HCT116 (cell line): ENCODE measurements at regions not wholly inside any gene's neighbourhood (a gene's known extent, or its start where the extent isn't known, plus 50 kb on each side); places are given as distances from the start of the nearest gene placed in this dataset.

ENCODE experiments used
- ATAC-seq: fragments of 200-7000 bp; cut with Tn5 transposase; 2 replicates; pipeline ENCODE4 v1.9.1; 2020; ENCODE audit warnings: mild to moderate bottlenecking, moderate library complexity
- BruUV-seq: library from RNA; stranded (reverse); fragments of 400-500 nt; replicated peaks from 2 replicates; lab custom pipeline; 2021; lab: Mats Ljungman, UMichigan
- CTCF ChIA-PET: fragments of 300-600 bp; sonication (Branson Sonifier 250); formaldehyde crosslinking; loops from one replicate; lab custom pipeline; 2021; ENCODE audit warnings: antibody characterized with exemption; lab: Charles Lee
- POLR2A ChIA-PET: fragments of 300-600, 350-600 bp; sonication (Branson Sonifier 250); formaldehyde crosslinking; loops from one replicate; lab custom pipeline; 2021; ENCODE audit warnings: antibody characterized with exemption; lab: Charles Lee
- RAD21 ChIA-PET, 2 experiments: fragments of 300-600 bp; sonication (Branson Sonifier 250); formaldehyde crosslinking; loops; one replicate each; lab custom pipeline; 2023; ENCODE audit warnings: low total read pairs in 2 of 2; ENCODE audit not compliant: uncharacterized antibody in 2 of 2, unreplicated experiment in 2 of 2, low non-redundant PET in 1 of 2; lab: Charles Lee
- DNase-seq: peaks from one replicate; pipeline ENCODE4 v3.0.0-alpha.2; 2010; ENCODE audit warnings: low read depth, low spot score
- H2AFZ ChIP-seq: fragments of 200-600 bp; shearing (Covaris generic), sonication (generic); 2 replicates; pipeline ENCODE4 v1.6.1; 2017; ENCODE audit warnings: low read depth, mixed run types, mixed read lengths, antibody characterized with exemption, low read length; ENCODE audit not compliant: poor library complexity, severe bottlenecking
- H3K27ac ChIP-seq: 2 replicates; pipeline ENCODE4 v1.5.1; 2012; ENCODE audit warnings: low read depth, low read length
- H3K27me3 ChIP-seq: fragments of 200-600 bp; sonication (generic); 2 replicates; pipeline ENCODE4 v1.6.1; 2016; ENCODE audit warnings: mixed run types, low read length, mixed read lengths; ENCODE audit not compliant: insufficient read depth
- H3K36me3 ChIP-seq, 2 experiments: fragments of 200-500 bp in 1 of 2; fragments of 200-600 bp in 1 of 2; sonication (Bioruptor generic) in 1 of 2; sonication (generic) in 1 of 2; 2 replicates each; pipeline versions ENCODE4 v1.5.1 to v1.6.1; 2014 to 2016; ENCODE audit warnings: low read length in 2 of 2, inconsistent platforms in 1 of 2, mixed read lengths in 1 of 2, mixed run types in 1 of 2; ENCODE audit not compliant: insufficient read depth in 2 of 2, control insufficient read depth in 1 of 2
- H3K4me1 ChIP-seq, 2 experiments: fragments of 200-600 bp in 1 of 2; sonication (generic) in 1 of 2; 2 replicates each; pipeline versions ENCODE4 v1.5.1 to v1.6.1; 2012 to 2017; ENCODE audit warnings: low read length in 2 of 2, inconsistent platforms in 1 of 2, mild to moderate bottlenecking in 1 of 2, mixed read lengths in 1 of 2, mixed run types in 1 of 2, moderate library complexity in 1 of 2; ENCODE audit not compliant: insufficient read depth in 2 of 2, control insufficient read depth in 1 of 2
- H3K4me2 ChIP-seq: fragments of 200-600 bp; sonication (generic); 2 replicates; pipeline ENCODE4 v1.6.1; 2017; ENCODE audit warnings: mixed run types, low read length, mixed read lengths
- H3K4me3 ChIP-seq, 2 experiments: fragments of 200-600 bp in 1 of 2; sonication (generic) in 1 of 2; replicated peaks in 1 of 2; 2 replicates each; pipeline ENCODE4 v1.5.1; 2011 to 2016; ENCODE audit warnings: low read length in 2 of 2, control low read depth in 1 of 2, low read depth in 1 of 2, mild to moderate bottlenecking in 1 of 2, mixed read lengths in 1 of 2, mixed run types in 1 of 2
- H3K79me2 ChIP-seq: fragments of 200-600 bp; sonication (generic); 2 replicates; pipeline ENCODE4 v1.6.1; 2017; ENCODE audit warnings: mild to moderate bottlenecking, mixed run types, low read length, moderate library complexity, mixed read lengths; ENCODE audit not compliant: insufficient read depth
- H3K9ac ChIP-seq: fragments of 200-600 bp; sonication (generic); 2 replicates; pipeline ENCODE4 v1.6.1; 2016; ENCODE audit warnings: low read length, mixed read lengths
- H3K9me2 ChIP-seq: fragments of 200-600 bp; sonication (generic), shearing (Covaris generic); 2 replicates; pipeline ENCODE4 v1.6.1; 2017; ENCODE audit warnings: mixed run types, mild to moderate bottlenecking, moderate library complexity; ENCODE audit not compliant: insufficient read depth
- H3K9me3 ChIP-seq, 2 experiments: fragments of 200-500 bp in 1 of 2; fragments of 200-600 bp in 1 of 2; sonication (Bioruptor generic) in 1 of 2; sonication (generic) in 1 of 2; 2 replicates each; pipeline ENCODE4 v1.6.1; 2014 to 2017; ENCODE audit warnings: low read length in 2 of 2, mixed read lengths in 2 of 2, inconsistent platforms in 1 of 2, low read depth in 1 of 2, mild to moderate bottlenecking in 1 of 2, mixed run types in 1 of 2, moderate library complexity in 1 of 2; ENCODE audit not compliant: control insufficient read depth in 1 of 2, insufficient read depth in 1 of 2
- H4K20me1 ChIP-seq: fragments of 200-600 bp; sonication (generic), shearing (Covaris generic); 2 replicates; pipeline ENCODE4 v1.6.1; 2017; ENCODE audit warnings: mixed run types, mild to moderate bottlenecking, moderate library complexity; ENCODE audit not compliant: insufficient read depth
- EGR1 ChIP-seq: IDR thresholded peaks from 2 replicates; pipeline ENCODE4 v1.6.1; 2012; ENCODE audit warnings: low read depth
- ELF1 ChIP-seq: IDR thresholded peaks from 2 replicates; pipeline ENCODE4 v1.6.1; 2012; ENCODE audit warnings: low read depth, borderline replicate concordance
- EZH2 ChIP-seq: fragments of 200-600 bp; sonication (generic); IDR thresholded peaks from 2 replicates; pipeline ENCODE4 v1.6.1; 2017; ENCODE audit warnings: antibody characterized with exemption, mixed run types
- EZH2phosphoT487 ChIP-seq: fragments of 200-600 bp; IDR thresholded peaks from 2 replicates; pipeline ENCODE4 v1.6.1; 2018; ENCODE audit warnings: antibody characterized with exemption, borderline replicate concordance
- FOSL1 ChIP-seq: IDR thresholded peaks from 2 replicates; pipeline ENCODE4 v1.6.1; 2012; ENCODE audit warnings: low read depth
- POLR2A ChIP-seq: IDR thresholded peaks from 2 replicates; pipeline ENCODE4 v1.7.0; 2011; ENCODE audit warnings: borderline replicate concordance; ENCODE audit not compliant: insufficient read depth, insufficient read length; ENCODE audit errors: extremely low read depth
- POLR2AphosphoS5 ChIP-seq: IDR thresholded peaks from 2 replicates; pipeline ENCODE4 v1.6.1; 2011; ENCODE audit warnings: mild to moderate bottlenecking, low read depth, low read length, moderate library complexity
- RAD21 ChIP-seq: IDR thresholded peaks from 2 replicates; pipeline ENCODE4 v1.6.1; 2012; ENCODE audit warnings: low read depth, mild to moderate bottlenecking
- SP1 ChIP-seq: IDR thresholded peaks from 2 replicates; pipeline ENCODE4 v1.6.1; 2012; ENCODE audit warnings: low read depth
- TCF7L2 ChIP-seq: IDR thresholded peaks from 2 replicates; pipeline ENCODE4 v1.7.0; 2011; ENCODE audit warnings: borderline replicate concordance, inconsistent platforms; ENCODE audit not compliant: insufficient read depth, insufficient read length; ENCODE audit errors: extremely low read depth
- YY1 ChIP-seq: IDR thresholded peaks from 2 replicates; pipeline ENCODE4 v1.6.1; 2011; ENCODE audit warnings: low read length, low read depth, moderate library complexity, mild to moderate bottlenecking; ENCODE audit not compliant: insufficient replicate concordance; ENCODE audit errors: extremely low read depth
- ZNF274 ChIP-seq: fragments of 200-500 bp; sonication (Bioruptor generic); IDR thresholded peaks from 2 replicates; pipeline ENCODE4 v1.6.1; 2014; ENCODE audit warnings: mild to moderate bottlenecking, low read depth, low read length, inconsistent platforms
- intact Hi-C: fragments of 100-400 bp; cut with micrococcal nuclease; formaldehyde crosslinking; loops from 2 replicates; pipeline ENCODE4 v1.10.0; 2022
- TF ChIP-seq, protein P1 (sequence below): IDR thresholded peaks from 2 replicates; pipeline ENCODE4 v1.6.1; 2012; ENCODE audit warnings: low read depth
- TF ChIP-seq, protein P2 (sequence below), 3 experiments: fragments of 200-600 bp in 1 of 3; sonication (generic) in 1 of 3; IDR thresholded peaks in 2 of 3; conservative IDR thresholded peaks in 1 of 3; 2 replicates each; pipeline ENCODE4 v1.5.1; 2012 to 2017; ENCODE audit warnings: low read depth in 2 of 3, low read length in 2 of 3, antibody characterized with exemption in 1 of 3, borderline replicate concordance in 1 of 3, control low read depth in 1 of 3, mild to moderate bottlenecking in 1 of 3, mixed read lengths in 1 of 3, mixed run types in 1 of 3, moderate library complexity in 1 of 3; ENCODE audit not compliant: insufficient read depth in 1 of 3
- TF ChIP-seq, protein P3 (sequence below): IDR thresholded peaks from 2 replicates; pipeline ENCODE4 v1.6.1; 2012

DNA sequence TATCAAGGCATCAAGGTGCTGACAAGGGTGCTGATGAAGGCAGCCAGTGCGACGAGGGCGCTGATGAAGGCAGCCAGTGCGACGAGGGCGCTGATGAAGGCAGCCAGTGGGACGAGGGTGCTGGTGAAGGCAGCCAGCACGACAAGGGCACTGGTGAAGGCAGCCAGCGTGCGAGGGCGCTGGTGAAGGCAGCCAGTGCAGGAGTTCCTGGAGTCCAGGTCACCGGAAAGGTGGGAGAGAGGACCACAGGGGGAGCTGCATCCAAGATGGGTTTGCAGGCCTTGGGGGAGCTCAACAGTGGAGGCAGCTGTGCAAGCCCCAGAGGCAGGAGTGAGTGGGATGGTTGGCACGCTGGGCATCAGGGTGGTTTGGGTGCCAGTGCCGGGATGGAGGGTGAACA, 176.3 kb downstream of the TBXT start:
- ChIA-PET RAD21 (no interaction called here), POLR2A (no interaction called here)

DNA sequence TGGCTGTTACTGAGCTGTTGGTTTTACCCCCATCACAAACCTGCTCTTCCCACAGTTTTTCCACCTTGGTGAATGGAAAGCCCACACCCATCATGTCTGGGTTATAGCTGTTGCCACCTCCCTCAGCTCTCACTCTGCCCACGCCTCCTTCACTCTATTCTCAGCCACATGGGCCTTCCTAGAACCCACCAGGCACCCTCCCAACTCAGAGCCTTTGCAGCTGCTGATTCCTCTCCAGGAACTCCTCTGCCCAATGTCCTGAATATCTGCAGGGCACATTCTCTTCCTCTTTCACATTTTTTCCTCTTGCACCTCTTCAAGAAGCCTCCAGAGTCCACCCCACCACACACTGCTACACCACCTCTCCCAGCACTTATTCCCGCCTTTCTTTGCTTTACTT, 177.4 kb downstream of the TBXT start:
- H3K9me3 ChIP-seq = no peaks in the 10 kb centered on the region
- ATAC-seq (no peak), DNase-seq (no peak)
- ChIA-PET RAD21 (no interaction called here), POLR2A (no interaction called here), CTCF (no interaction called here)
- H3K9me2 ChIP-seq = no peaks in the 10 kb centered on the region
- no peak overlapping the region for H3K27ac ChIP-seq
- H3K4me3 ChIP-seq = no peak overlapping the region
- H3K27me3 ChIP-seq = no peaks in the 10 kb centered on the region
- H3K79me2 ChIP-seq = no peaks in the 10 kb centered on the region
- peaks cover 0 to 3% of the 10 kb centered on the region in 2 experiments; a peak in 1 of 4 replicates for H3K4me1 ChIP-seq
- intact Hi-C loops = no loop called here
- H3K9ac ChIP-seq = no peak overlapping the region
- H3K36me3 ChIP-seq = no peaks in the 10 kb centered on the region
- no peaks in the 10 kb centered on the region for H4K20me1 ChIP-seq
- no peak overlapping the region for H3K4me2 ChIP-seq
- no peak overlapping the region for H2AFZ ChIP-seq
- BruUV-seq = no TSS peak
- TF ChIP-seq, protein P1, sequence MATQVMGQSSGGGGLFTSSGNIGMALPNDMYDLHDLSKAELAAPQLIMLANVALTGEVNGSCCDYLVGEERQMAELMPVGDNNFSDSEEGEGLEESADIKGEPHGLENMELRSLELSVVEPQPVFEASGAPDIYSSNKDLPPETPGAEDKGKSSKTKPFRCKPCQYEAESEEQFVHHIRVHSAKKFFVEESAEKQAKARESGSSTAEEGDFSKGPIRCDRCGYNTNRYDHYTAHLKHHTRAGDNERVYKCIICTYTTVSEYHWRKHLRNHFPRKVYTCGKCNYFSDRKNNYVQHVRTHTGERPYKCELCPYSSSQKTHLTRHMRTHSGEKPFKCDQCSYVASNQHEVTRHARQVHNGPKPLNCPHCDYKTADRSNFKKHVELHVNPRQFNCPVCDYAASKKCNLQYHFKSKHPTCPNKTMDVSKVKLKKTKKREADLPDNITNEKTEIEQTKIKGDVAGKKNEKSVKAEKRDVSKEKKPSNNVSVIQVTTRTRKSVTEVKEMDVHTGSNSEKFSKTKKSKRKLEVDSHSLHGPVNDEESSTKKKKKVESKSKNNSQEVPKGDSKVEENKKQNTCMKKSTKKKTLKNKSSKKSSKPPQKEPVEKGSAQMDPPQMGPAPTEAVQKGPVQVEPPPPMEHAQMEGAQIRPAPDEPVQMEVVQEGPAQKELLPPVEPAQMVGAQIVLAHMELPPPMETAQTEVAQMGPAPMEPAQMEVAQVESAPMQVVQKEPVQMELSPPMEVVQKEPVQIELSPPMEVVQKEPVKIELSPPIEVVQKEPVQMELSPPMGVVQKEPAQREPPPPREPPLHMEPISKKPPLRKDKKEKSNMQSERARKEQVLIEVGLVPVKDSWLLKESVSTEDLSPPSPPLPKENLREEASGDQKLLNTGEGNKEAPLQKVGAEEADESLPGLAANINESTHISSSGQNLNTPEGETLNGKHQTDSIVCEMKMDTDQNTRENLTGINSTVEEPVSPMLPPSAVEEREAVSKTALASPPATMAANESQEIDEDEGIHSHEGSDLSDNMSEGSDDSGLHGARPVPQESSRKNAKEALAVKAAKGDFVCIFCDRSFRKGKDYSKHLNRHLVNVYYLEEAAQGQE = no peak
- TF ChIP-seq SP1 (no peak), ELF1 (no peak), YY1 (no peak), EZH2phosphoT487 (no peak), TCF7L2 (no peak), EZH2 (no peak), ZNF274 (no peak), EGR1 (no peak), POLR2AphosphoS5 (no peak), POLR2A (no peak), RAD21 (no peak)
- TF ChIP-seq, protein P2, sequence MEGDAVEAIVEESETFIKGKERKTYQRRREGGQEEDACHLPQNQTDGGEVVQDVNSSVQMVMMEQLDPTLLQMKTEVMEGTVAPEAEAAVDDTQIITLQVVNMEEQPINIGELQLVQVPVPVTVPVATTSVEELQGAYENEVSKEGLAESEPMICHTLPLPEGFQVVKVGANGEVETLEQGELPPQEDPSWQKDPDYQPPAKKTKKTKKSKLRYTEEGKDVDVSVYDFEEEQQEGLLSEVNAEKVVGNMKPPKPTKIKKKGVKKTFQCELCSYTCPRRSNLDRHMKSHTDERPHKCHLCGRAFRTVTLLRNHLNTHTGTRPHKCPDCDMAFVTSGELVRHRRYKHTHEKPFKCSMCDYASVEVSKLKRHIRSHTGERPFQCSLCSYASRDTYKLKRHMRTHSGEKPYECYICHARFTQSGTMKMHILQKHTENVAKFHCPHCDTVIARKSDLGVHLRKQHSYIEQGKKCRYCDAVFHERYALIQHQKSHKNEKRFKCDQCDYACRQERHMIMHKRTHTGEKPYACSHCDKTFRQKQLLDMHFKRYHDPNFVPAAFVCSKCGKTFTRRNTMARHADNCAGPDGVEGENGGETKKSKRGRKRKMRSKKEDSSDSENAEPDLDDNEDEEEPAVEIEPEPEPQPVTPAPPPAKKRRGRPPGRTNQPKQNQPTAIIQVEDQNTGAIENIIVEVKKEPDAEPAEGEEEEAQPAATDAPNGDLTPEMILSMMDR (IDR thresholded peaks at IDR 0.05 in 2 of 3, conservative IDR thresholded peaks at IDR 0.05 in 1 of 3; ENCODE audit: borderline replicate concordance in 1 of 3, insufficient read depth in 1 of 3, low read depth in 2 of 3, low read length in 2 of 3) = no peak

More for the DNA sequence above, 176.3 kb downstream of the TBXT start:
- no peaks in the 10 kb centered on the region for H3K9me2 ChIP-seq
- TF ChIP-seq FOSL1 (no peak), POLR2A (no peak), YY1 (no peak), EZH2 (no peak), POLR2AphosphoS5 (no peak)
- TF ChIP-seq, protein P3, sequence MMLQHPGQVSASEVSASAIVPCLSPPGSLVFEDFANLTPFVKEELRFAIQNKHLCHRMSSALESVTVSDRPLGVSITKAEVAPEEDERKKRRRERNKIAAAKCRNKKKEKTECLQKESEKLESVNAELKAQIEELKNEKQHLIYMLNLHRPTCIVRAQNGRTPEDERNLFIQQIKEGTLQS = no peak
- ATAC-seq = no peak
- H3K4me2 ChIP-seq = no peak overlapping the region
- no peaks in the 10 kb centered on the region for H3K79me2 ChIP-seq
- no peak overlapping the region for H3K27ac ChIP-seq
- no TSS peak for BruUV-seq
- CTCF ChIA-PET = no interaction called here
- H3K4me3 ChIP-seq = no peak overlapping the region
- no peak overlapping the region for H3K9ac ChIP-seq
- intact Hi-C loops = no loop called here
- no peaks in the 10 kb centered on the region for H3K36me3 ChIP-seq
- no peaks in the 10 kb centered on the region for H4K20me1 ChIP-seq
- H2AFZ ChIP-seq = no peak overlapping the region
- H3K9me3 ChIP-seq = no peaks in the 10 kb centered on the region
- H3K4me1 ChIP-seq = peaks cover 0 to 3% of the 10 kb centered on the region in 2 experiments; a peak in 1 of 4 replicates
- no peaks in the 10 kb centered on the region for H3K27me3 ChIP-seq
- no peak for DNase-seq
